GM18909 (cell line): ENCODE measurements at regions not wholly inside any gene's neighbourhood (a gene's known extent, or its start where the extent isn't known, plus 50 kb on each side); places are given as distances from the start of the nearest gene placed in this dataset.
"Not testable (repeated sequence)": the region's sequence is repeated elsewhere in the genome, so short reads cannot be mapped to it uniquely, and the experiment has no call there.

Experiments
- ATAC-seq: cut with Tn5 transposase; IDR thresholded peaks from one replicate; pipeline ENCODE4 v1.9.1; 2021; ENCODE audit warnings: mild to moderate bottlenecking; ENCODE audit not compliant: unreplicated experiment, poor library complexity

GRCh38 chr12:34097213-34097612 is 74.9 kb downstream of the ALG10 start:
- no peak for ATAC-seq

- no peak for ATAC-seq
These were observed 83.2 kb downstream of the ALG10 start for GRCh38 chr12:34105392-34105933.

GRCh38 chr12:34106172-34106571 is 83.9 kb downstream of the ALG10 start:
- ATAC-seq = no peak

- ATAC-seq = no peak
These were observed 84.7 kb downstream of the ALG10 start for GRCh38 chr12:34107016-34107415.

DNA sequence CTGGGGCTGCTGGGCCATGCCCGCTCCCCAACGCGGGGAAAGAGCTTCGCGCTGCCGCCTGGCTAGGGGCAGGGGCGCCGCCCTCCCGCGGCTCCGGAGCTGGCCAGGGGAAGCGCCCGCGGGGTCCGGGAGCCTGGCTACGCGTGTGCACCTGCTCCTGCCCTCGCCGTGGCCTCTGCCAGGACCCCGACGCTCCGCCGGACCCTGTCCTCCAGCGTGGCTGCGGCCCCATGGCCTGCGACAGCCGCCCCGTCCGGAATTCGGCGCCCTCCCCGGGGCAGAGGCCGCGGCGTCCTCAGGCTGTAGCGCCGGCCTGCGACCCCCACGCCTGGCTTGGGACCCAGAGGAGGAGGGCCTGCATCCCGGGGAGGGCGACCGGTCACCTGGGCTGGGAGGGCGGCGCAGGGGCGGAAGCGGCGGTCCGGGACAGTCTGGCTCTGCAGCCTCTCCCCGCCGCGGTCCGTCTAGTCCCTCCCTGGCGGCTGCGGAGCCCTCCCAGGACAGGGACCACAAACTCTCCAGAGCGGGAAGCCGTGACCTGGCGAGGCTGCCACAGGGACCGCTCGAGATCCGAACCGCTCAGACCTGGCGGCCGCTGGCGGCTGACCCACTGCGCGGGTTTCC is 85.6 kb downstream of the ALG10 start:
- ATAC-seq = no peak

DNA sequence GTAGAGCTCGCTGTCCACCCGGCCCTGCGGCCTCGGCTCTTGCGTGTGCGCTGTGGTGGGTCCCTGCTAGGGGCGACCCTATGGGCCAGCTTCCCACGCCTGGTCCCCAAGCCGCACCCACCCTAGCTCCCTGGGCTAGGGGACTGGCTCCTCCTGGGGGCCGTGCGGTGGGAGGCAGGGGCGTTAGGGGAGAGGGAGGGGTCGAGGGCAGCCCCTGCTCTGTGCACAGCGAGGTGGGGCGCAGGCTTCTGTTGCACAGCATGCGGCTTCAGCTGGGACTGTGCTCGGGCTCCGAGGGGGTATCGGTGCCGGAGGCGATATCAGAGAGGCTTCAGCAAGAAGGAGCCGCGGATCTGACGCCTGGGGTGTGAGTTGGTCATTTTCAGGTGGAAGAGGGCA is 86.1 kb downstream of the ALG10 start:
- no peak for ATAC-seq

DNA sequence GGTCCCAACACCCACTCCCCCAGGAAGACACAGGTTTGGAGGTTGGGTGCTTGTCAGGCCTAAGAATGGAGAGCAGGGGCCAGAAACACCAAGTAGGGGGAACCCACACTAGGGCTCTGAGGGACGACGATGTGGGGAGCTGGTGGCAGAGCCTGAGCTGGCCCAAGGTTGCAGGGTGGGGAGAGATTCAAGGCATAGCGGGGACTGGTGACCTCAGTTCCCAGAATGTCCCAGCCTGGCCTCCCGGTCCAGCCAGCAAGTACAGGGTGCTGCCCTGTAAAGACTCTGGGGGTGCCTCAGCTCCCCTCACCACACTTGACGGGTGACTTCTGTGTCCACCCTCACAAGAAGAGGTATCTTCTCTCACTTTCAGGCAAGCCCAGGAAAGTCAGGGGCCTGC is 86.7 kb downstream of the ALG10 start:
- no peak for ATAC-seq

GRCh38 chr12:34109390-34109789 is 87.1 kb downstream of the ALG10 start:
- ATAC-seq = no peak

GRCh38 chr12:34109909-34110531 is 87.7 kb downstream of the ALG10 start:
- not testable (repeated sequence) for ATAC-seq

DNA sequence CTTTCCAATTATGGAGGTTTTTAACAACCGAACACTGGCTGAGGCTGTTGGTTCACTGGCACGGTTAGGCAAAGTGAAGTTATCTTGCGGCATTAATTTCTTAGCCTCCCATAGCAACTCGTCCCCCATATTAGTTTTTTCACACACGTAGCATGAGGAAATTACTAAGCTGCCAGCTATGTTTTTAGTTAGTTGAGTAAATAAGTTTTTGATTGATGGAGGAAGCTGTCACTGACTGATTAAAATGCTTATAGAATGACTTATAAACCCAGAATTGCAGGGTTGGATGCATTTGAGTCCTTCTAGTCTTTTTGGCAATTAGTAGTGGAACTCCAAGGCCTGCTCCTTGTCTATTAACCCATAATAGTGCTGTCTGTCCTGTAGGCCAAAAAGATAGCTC is 97.1 kb downstream of the ALG10 start:
- ATAC-seq = no peak

- ATAC-seq = no peak
These were observed 99.1 kb downstream of the ALG10 start for GRCh38 chr12:34121360-34121759.

DNA sequence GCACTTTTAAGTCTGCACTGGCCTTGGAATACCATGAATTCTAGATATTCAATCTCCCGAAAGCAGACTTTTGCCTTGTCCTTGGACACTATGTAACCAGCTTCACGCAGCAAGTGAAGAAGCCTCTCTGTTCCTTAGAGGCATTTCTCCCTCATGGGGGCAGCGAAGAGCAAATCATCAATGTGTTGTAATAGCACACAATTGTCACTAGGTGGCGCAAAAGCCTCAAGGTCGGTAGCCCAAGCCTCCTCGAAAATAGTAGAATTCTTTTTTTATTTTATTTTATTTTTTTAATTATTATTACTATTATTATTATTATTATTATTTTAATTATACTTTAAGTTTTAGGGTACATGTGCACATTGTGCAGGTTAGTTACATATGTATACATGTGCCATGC is 100.8 kb downstream of the ALG10 start:
- peak; percentile 67 for ATAC-seq

- no peak for ATAC-seq
These were observed 102.3 kb downstream of the ALG10 start for GRCh38 chr12:34124608-34125007.

DNA sequence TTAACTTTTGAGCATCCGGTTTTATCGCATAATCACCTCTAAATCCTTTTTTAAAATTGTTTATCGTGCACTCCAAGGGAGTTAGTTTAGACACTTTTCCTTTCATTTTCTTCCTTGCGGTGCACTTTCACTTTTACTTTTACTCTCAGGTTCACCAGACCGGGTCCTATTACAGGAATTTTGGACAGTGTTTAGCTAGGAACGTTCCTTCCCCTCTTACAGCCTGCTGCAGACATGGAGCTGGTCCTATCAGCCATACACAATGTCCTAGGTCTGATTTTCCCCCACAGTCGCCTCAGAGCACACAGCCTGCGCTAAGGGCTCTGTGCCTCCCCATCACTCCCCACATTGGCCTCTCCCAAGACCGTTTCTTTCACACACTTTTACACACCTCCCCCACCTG is 103.9 kb downstream of the ALG10 start:
- ATAC-seq = no peak

GRCh38 chr12:34126805-34127204 is 104.5 kb downstream of the ALG10 start:
- no peak for ATAC-seq

DNA sequence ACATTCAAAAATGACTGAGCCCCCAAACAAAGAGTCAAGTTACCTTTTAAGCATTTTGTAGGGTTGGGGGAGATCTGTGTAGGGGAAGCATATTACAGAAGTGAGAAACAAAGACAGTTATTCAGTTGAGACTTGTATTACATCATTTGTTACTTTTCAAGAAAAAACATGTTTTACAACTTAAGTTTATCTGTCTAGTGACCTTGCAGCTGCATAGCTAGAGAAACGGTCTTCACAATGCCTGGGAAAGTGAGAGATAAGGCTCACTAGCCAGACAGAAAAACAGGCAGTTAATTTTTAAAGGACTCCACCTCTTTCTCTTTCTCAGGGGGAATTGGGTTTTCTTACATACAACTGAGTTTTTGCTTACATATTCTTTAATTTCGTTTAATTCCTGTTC is 105.1 kb downstream of the ALG10 start:
- not testable (repeated sequence) for ATAC-seq

DNA sequence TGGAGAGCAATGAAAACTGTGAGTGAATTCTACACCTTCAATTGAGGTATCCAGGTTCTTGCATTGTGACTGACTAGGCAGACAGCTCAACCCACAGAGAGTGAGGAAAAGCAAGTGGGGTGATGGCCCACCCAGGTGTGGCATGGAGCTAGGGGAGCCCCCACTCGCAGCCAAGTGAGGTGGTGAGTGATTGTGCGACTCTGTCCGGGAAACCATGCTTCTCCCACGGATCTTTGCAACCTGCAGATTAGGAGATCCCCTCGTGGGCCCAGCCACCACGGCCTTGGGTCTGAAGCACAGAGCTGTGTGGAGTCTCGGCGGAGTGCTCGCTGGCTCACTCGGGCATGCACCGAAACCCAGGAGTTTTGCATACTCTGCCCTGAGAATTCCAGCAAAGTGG is 120.1 kb downstream of the ALG10 start:
- ATAC-seq = no peak

DNA sequence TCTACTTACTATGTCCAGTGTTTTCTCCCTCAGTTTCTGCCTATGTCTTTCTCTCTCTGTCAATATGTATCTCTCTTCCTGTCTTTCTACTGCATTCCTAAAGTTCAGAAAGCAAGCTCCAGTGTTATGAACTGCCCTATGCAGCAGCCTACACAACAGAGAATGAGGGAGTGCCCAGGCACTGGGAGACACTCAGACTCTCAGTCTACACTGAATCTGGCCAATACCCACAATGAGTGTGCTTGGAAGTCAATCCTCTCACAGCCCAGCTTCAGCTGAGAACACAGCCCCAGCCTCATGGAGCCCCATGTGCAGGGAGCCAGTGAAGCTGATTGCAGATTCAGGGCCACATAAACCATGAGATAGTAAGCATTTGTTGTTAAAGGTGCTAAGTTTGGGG is 128.7 kb downstream of the ALG10 start:
- ATAC-seq = no peak

- ATAC-seq = no peak
These were observed 141.1 kb downstream of the ALG10 start for GRCh38 chr12:34163443-34163842.

DNA sequence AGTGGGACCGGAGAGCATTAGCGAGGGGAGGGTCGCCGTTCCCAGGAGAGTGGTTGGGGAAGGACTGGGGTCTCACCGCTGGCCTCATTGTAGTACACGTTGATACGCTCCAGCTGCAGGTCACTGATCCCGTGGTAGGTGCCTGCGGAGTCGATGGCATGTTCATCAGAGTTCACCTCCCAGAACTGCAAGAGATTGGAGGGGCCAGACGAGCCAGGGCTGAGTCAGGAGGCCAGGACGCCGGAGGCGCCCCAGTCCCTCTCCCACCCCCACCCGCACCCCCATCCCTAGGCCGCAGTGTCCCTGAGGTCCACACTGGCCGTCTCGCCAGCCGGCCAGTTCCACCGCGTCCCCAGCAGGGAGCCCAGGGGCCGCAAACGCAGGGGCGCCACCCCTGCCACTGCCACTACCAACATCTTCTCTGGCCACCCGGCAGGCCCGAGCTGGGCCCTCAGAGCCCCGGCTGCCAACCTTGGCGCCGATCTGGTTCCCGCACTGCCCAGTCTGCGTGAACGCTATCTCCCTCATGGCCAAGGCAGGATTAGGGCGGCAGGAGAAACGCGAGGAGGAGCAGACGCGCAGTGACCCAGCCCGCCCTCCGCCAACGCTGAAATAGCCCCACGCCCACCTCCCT is 144.2 kb downstream of the ALG10 start:
- no peak for ATAC-seq

DNA sequence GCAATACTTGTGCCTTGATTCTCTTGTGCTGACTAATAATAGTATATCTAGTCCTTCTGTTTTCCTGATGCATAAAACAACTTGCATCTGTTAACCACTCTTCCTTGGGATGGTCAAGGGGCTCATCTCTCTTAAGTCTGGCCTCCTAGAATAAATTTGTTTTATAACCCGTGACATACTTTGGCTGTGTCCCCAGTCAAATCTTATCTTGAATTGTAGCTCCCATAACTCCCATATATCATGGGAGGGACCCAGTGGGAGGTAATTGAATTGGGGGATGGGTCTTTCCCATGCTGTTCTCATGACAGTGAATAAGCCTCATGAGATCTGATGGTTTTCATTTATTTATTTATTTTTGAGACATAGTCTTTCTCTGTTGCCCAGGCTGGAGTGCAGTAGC is 146.2 kb downstream of the ALG10 start:
- not testable (repeated sequence) for ATAC-seq

GRCh38 chr12:34186492-34186891 is 164.2 kb downstream of the ALG10 start:
- ATAC-seq = no peak
